ENCODE measurements at regions not wholly inside any gene's neighbourhood (a gene's known extent, or its start where the extent isn't known, plus 50 kb on each side); places are given as distances from the start of the nearest gene placed in this dataset.

DNA sequence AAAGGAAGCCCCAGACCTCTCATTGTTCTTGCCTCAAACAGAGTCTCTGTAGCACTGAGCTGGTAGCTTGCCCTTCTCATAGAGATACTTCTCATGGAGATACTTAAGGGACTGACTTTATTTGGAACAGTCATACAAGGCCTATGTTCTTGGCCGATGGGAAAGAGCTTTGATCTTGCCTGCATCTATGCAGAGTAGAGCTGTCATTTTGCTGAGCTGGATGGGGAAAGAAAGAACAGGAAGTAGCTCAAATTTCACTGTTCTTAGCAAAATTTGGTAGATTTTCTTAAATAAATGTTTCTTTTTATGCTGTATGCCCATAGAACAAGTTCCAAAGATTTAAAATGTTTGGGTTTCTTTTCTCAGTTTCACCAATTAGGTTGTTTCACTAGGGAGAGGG, 119.3 kb upstream of the SEC61G start:
- no peak overlapping the region for H3K4me3 ChIP-seq (ENCODE audit: low read depth, low read length)
- DNase-seq, result no peak
- no peak for TF ChIP-seq CTCF (IDR thresholded peaks at IDR 0.05; ENCODE audit: low read depth, low read length, missing control alignments)
- in situ Hi-C loops (cut with HindIII; ENCODE audit: low pct_ligation_motif_present, low sequenced_read_pairs), result no loop called here
- H3K36me3 ChIP-seq (replicated peaks), result no peaks in the 10 kb centered on the region
- H3K27ac ChIP-seq, result no peak overlapping the region
- no peaks in the 10 kb centered on the region for H3K27me3 ChIP-seq (replicated peaks)

DNA sequence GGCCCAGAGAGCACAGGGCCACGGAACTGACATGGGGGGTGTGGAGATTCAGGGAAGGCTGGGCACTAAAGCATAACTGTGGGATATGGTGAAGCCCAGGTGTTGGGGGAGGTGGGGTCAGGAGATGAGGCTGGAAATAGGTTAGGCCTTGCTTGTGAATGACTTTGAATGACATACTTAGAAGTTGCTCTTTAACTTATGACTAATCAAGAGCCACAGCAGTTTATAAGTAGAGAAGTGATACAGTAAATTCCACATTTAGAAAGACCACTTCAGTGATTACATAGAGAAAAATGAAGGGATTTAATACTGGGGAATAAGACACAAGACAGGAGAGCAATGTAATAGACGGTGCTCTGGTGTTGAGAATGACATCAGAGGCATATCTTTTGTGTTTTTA, 120.8 kb upstream of the SEC61G start:
- Histone ChIP-seq H3K27me3 (replicated peaks) (no peaks in the 10 kb centered on the region), H3K4me3 (ENCODE audit: low read depth, low read length) (no peak overlapping the region), H3K36me3 (replicated peaks) (no peaks in the 10 kb centered on the region), H3K27ac (no peak overlapping the region)
- in situ Hi-C loops (cut with HindIII; ENCODE audit: low pct_ligation_motif_present, low sequenced_read_pairs), result no loop called here
- no peak for DNase-seq
- no peak for TF ChIP-seq CTCF (IDR thresholded peaks at IDR 0.05; ENCODE audit: low read depth, low read length, missing control alignments)

- Histone ChIP-seq H3K27me3 (replicated peaks) (no peaks in the 10 kb centered on the region), H3K36me3 (replicated peaks) (no peaks in the 10 kb centered on the region), H3K4me3 (ENCODE audit: low read depth, low read length) (no peak overlapping the region), H3K27ac (no peak overlapping the region)
- DNase-seq, result no peak
- in situ Hi-C loops (cut with HindIII; ENCODE audit: low pct_ligation_motif_present, low sequenced_read_pairs), result no loop called here
- TF ChIP-seq CTCF (IDR thresholded peaks at IDR 0.05; ENCODE audit: low read depth, low read length, missing control alignments), result no peak
Observed at GRCh38 chr7:54880326-54880989, 121.4 kb upstream of the SEC61G start.

DNA sequence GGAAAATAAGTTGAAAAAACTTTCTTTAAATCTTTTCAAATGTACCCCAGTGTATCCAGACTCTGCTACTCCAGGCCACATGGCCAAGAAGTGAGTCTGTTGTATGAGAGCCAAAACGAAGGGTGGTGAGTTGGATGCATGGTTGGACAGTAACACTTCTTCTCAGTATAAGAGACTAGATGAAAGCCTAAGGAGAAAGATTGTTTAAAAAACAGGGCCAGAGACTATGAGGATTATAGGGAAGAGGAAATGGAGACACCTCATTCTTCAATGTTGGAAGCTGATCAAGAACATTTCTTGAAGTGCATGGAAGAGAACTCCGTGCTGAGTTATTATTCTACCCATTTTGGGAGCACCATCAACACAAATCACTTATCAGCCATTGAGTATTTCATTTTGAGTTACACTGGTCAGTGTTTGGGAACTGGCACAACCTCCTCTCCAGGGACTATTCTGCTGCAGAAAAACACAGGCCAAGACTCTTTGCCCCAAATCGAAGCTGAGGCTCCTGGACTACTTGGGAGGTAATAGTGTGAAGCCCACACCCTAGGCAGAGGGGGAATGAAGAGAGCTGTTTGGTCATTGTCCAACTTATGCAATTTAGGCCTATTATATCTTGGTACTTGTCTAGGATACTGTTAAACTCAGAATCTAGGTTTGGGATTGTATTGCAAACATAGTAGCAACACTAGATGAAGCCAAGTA, 123.0 kb upstream of the SEC61G start:
- no peak overlapping the region for H3K4me3 ChIP-seq (ENCODE audit: low read depth, low read length)
- no peak for TF ChIP-seq CTCF (IDR thresholded peaks at IDR 0.05; ENCODE audit: low read depth, low read length, missing control alignments)
- DNase-seq, result no peak
- no peaks in the 10 kb centered on the region for H3K27me3 ChIP-seq (replicated peaks)
- H3K27ac ChIP-seq, result no peak overlapping the region
- in situ Hi-C loops (cut with HindIII; ENCODE audit: low pct_ligation_motif_present, low sequenced_read_pairs), result no loop called here
- no peaks in the 10 kb centered on the region for H3K36me3 ChIP-seq (replicated peaks)

DNA sequence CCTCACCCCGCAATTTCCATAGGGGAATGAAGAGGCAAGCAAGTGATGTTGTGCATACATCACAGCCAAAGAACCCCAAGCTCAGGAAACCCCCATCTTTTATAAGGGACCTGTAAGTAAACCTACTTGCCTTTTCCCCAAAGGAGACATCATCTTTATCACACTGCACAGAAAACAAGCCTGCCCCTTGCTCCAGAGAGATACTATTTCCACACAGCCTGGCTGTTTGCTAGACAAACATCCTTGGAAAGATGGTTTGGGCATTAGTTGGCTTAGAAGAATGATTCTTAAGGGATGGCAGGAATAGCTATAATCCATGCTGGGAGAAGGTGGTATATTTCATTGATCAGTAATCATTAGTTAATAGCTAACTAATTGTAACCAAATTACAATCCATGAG, 123.7 kb upstream of the SEC61G start:
- in situ Hi-C loops (cut with HindIII; ENCODE audit: low pct_ligation_motif_present, low sequenced_read_pairs), result no loop called here

More for the DNA sequence above, 123.7 kb upstream of the SEC61G start:
- TF ChIP-seq CTCF (IDR thresholded peaks at IDR 0.05; ENCODE audit: low read depth, low read length, missing control alignments), result no peak
- Histone ChIP-seq H3K27me3 (replicated peaks) (no peaks in the 10 kb centered on the region), H3K4me3 (ENCODE audit: low read depth, low read length) (no peak overlapping the region), H3K27ac (no peak overlapping the region), H3K36me3 (replicated peaks) (no peaks in the 10 kb centered on the region)
- DNase-seq, result no peak

Data from brain microvascular endothelial cell (primary cell).